IPS-18c (cell line): ENCODE measurements at regions not wholly inside any gene's neighbourhood (a gene's known extent, or its start where the extent isn't known, plus 50 kb on each side); places are given as distances from the start of the nearest gene placed in this dataset.

ENCODE experiments used
- H3K4me3 ChIP-seq: 2 replicates; pipeline ENCODE4 v1.7.0; 2013; ENCODE audit warnings: low read depth, mild to moderate bottlenecking, low read length, moderate library complexity; ENCODE audit not compliant: insufficient read depth
- H3K9me3 ChIP-seq: one replicate; pipeline ENCODE4 v1.6.1; 2013; ENCODE audit warnings: mild to moderate bottlenecking, low read length, moderate library complexity; ENCODE audit not compliant: control insufficient read depth, insufficient read depth

GRCh38 chr2:7931808-7932207 is 750.0 kb upstream of the ID2 start:
- Histone ChIP-seq H3K9me3 (no peaks in the 10 kb centered on the region), H3K4me3 (no peak overlapping the region)

GRCh38 chr2:7933672-7934071 is 748.2 kb upstream of the ID2 start:
- Histone ChIP-seq H3K4me3 (no peak overlapping the region), H3K9me3 (no peaks in the 10 kb centered on the region)

- Histone ChIP-seq H3K4me3 (no peak overlapping the region), H3K9me3 (no peaks in the 10 kb centered on the region)
These were observed 747.4 kb upstream of the ID2 start for GRCh38 chr2:7934476-7934875.

GRCh38 chr2:7937082-7937481 is 744.8 kb upstream of the ID2 start:
- H3K9me3 ChIP-seq: no peaks in the 10 kb centered on the region
- no peak overlapping the region for H3K4me3 ChIP-seq

- Histone ChIP-seq H3K9me3 (no peaks in the 10 kb centered on the region), H3K4me3 (no peak overlapping the region)
These were observed 741.1 kb upstream of the ID2 start for GRCh38 chr2:7940723-7941122.

GRCh38 chr2:7943446-7943845 is 738.4 kb upstream of the ID2 start:
- Histone ChIP-seq H3K4me3 (no peak overlapping the region), H3K9me3 (no peaks in the 10 kb centered on the region)

GRCh38 chr2:7945026-7945425 is 736.8 kb upstream of the ID2 start:
- Histone ChIP-seq H3K9me3 (no peaks in the 10 kb centered on the region), H3K4me3 (no peak overlapping the region)

- no peaks in the 10 kb centered on the region for H3K9me3 ChIP-seq
- no peak overlapping the region for H3K4me3 ChIP-seq
These were observed 731.7 kb upstream of the ID2 start for GRCh38 chr2:7950035-7950612.

- H3K9me3 ChIP-seq: no peaks in the 10 kb centered on the region
- H3K4me3 ChIP-seq: no peak overlapping the region
These were observed 730.9 kb upstream of the ID2 start for GRCh38 chr2:7951001-7951400.

- no peaks in the 10 kb centered on the region for H3K9me3 ChIP-seq
- H3K4me3 ChIP-seq: no peak overlapping the region
These were observed 730.4 kb upstream of the ID2 start for GRCh38 chr2:7951490-7951889.

- Histone ChIP-seq H3K4me3 (no peak overlapping the region), H3K9me3 (no peaks in the 10 kb centered on the region)
These were observed 729.7 kb upstream of the ID2 start for GRCh38 chr2:7952046-7952745.

GRCh38 chr2:7953195-7953594 is 728.7 kb upstream of the ID2 start:
- no peaks in the 10 kb centered on the region for H3K9me3 ChIP-seq
- no peak overlapping the region for H3K4me3 ChIP-seq

GRCh38 chr2:7954234-7954633 is 727.6 kb upstream of the ID2 start:
- no peak overlapping the region for H3K4me3 ChIP-seq

GRCh38 chr2:7956126-7956689 is 725.6 kb upstream of the ID2 start:
- no peaks in the 10 kb centered on the region for H3K9me3 ChIP-seq
- H3K4me3 ChIP-seq: no peak overlapping the region

More at GRCh38 chr2:7954234-7954633, 727.6 kb upstream of the ID2 start:
- H3K9me3 ChIP-seq: no peaks in the 10 kb centered on the region

GRCh38 chr2:7961550-7961949 is 720.3 kb upstream of the ID2 start:
- H3K4me3 ChIP-seq: no peak overlapping the region
- H3K9me3 ChIP-seq: no peaks in the 10 kb centered on the region

GRCh38 chr2:7962161-7962560 is 719.7 kb upstream of the ID2 start:
- no peak overlapping the region for H3K4me3 ChIP-seq
- no peaks in the 10 kb centered on the region for H3K9me3 ChIP-seq

- Histone ChIP-seq H3K9me3 (no peaks in the 10 kb centered on the region), H3K4me3 (no peak overlapping the region)
These were observed 718.1 kb upstream of the ID2 start for GRCh38 chr2:7963787-7964186.

GRCh38 chr2:7966032-7966431 is 715.8 kb upstream of the ID2 start:
- no peak overlapping the region for H3K4me3 ChIP-seq
- H3K9me3 ChIP-seq: no peaks in the 10 kb centered on the region
